ENCODE measurements at regions not wholly inside any gene's neighbourhood (a gene's known extent, or its start where the extent isn't known, plus 50 kb on each side); places are given as distances from the start of the nearest gene placed in this dataset.

DNA sequence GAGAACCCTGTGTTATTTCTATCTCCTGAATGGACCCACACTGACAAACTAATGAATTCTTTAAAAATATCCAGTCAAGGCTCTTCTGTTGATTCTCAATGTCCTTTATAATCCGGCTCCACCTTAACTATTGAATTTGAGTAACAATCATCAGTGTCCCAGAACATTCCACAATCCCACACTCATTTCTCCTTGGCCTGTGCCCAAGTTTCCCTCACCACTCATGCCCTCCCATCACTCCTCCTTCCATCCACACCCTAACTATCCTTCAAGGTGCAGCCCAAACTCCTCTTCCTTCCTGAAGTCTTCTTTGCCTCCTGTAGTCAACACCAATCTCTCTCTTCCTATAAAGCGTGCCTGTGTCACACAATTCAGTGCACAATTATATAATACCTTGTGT is 106.1 kb downstream of the NUDT12 start:
- no peaks in the 10 kb centered on the region for H3K4me1 ChIP-seq

DNA sequence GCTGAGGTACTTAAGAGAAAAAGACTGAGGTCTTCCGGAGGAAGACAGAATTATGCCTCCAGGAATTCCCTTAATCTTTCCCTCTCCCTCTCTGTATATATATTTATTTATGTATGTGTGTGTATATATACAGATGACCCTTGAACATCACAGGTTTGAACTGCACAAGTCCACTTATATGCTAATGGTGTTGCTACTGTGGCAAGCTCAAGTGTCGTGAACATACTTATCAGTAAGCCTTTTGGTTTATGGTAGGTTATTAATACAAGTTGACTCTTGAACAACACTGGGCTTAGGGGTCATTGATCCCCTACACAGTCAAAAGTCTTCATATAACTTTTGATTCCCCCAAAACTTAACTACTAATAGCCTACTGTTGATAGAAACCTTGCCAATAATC is 106.8 kb downstream of the NUDT12 start:
- TF ChIP-seq POLR2A (IDR thresholded peaks at IDR 0.05) (no peak), POLR2AphosphoS5 (IDR thresholded peaks at IDR 0.05; ENCODE audit: insufficient read depth in 1 of 2, low read depth in 1 of 2) (no peak)
- TF ChIP-seq, protein P1, sequence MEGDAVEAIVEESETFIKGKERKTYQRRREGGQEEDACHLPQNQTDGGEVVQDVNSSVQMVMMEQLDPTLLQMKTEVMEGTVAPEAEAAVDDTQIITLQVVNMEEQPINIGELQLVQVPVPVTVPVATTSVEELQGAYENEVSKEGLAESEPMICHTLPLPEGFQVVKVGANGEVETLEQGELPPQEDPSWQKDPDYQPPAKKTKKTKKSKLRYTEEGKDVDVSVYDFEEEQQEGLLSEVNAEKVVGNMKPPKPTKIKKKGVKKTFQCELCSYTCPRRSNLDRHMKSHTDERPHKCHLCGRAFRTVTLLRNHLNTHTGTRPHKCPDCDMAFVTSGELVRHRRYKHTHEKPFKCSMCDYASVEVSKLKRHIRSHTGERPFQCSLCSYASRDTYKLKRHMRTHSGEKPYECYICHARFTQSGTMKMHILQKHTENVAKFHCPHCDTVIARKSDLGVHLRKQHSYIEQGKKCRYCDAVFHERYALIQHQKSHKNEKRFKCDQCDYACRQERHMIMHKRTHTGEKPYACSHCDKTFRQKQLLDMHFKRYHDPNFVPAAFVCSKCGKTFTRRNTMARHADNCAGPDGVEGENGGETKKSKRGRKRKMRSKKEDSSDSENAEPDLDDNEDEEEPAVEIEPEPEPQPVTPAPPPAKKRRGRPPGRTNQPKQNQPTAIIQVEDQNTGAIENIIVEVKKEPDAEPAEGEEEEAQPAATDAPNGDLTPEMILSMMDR (IDR thresholded peaks at IDR 0.05) = no peak
- no peaks in the 10 kb centered on the region for H3K9me3 ChIP-seq
- DNase-seq (ENCODE audit: extremely low spot score in 2 of 2) = no peak
- H3K4me3 ChIP-seq = no peak overlapping the region
- no peaks in the 10 kb centered on the region for H3K36me3 ChIP-seq
- H3K27ac ChIP-seq = no peak overlapping the region
- intact Hi-C loops (cut with DNase I) = no loop called here
- H3K27me3 ChIP-seq = no peaks in the 10 kb centered on the region
- H3K4me1 ChIP-seq = no peaks in the 10 kb centered on the region

More for the DNA sequence above, 106.1 kb downstream of the NUDT12 start:
- no peak for DNase-seq (ENCODE audit: extremely low spot score in 2 of 2)
- Histone ChIP-seq H3K9me3 (no peaks in the 10 kb centered on the region), H3K27ac (no peak overlapping the region), H3K4me3 (no peak overlapping the region), H3K36me3 (no peaks in the 10 kb centered on the region), H3K27me3 (no peaks in the 10 kb centered on the region)
- TF ChIP-seq POLR2AphosphoS5 (IDR thresholded peaks at IDR 0.05; ENCODE audit: insufficient read depth in 1 of 2, low read depth in 1 of 2) = no peak
- TF ChIP-seq POLR2A (IDR thresholded peaks at IDR 0.05) = no peak
- TF ChIP-seq, protein P1 (IDR thresholded peaks at IDR 0.05) = no peak
- intact Hi-C loops (cut with DNase I) = no loop called here

DNA sequence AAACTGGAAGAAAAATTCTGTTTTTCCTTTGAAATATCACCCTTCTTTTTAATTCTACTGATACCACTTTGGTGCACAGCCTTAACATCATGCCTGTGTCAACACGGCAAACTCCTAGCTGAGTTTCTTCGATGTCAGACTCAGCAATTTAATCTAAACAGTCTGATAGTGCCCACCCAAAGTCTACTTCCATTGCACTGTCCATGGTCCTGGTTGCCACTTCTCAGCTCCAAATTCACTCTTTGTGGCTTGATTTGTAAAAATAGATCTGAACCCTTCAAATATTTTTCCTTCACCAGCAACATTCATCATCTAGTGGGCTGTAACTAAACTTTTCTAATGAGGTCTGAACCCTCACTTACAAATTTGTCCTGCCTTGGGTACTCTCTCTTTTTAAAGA is 107.8 kb downstream of the NUDT12 start:
- Histone ChIP-seq H3K4me1 (no peaks in the 10 kb centered on the region), H3K27ac (no peak overlapping the region), H3K36me3 (no peaks in the 10 kb centered on the region), H3K4me3 (no peak overlapping the region), H3K9me3 (no peaks in the 10 kb centered on the region), H3K27me3 (no peaks in the 10 kb centered on the region)
- intact Hi-C loops (cut with DNase I) = no loop called here
- no peak for DNase-seq (ENCODE audit: extremely low spot score in 2 of 2)
- TF ChIP-seq POLR2A (IDR thresholded peaks at IDR 0.05) (no peak), POLR2AphosphoS5 (IDR thresholded peaks at IDR 0.05; ENCODE audit: insufficient read depth in 1 of 2, low read depth in 1 of 2) (no peak)
- TF ChIP-seq, protein P1 (IDR thresholded peaks at IDR 0.05) = no peak

DNA sequence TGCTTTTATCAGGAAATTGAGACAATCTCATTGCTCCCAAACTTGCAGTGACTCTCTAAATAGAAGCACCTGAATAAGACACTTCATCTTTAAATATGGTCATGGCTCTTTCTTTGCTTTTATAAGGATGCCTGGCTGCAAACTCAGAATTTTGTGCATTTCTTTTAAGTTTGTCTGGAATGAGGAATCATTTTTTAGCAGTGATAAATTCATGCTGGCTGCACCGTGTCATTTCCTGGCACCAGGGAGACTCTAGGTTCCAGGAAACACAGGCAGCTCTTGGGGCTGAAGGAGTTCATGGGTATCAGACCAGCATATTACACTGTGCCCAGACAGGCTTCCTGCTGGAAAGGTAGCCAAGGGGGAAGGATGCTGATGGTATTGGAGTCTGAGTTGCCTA is 109.9 kb downstream of the NUDT12 start:
- no peaks in the 10 kb centered on the region for H3K4me1 ChIP-seq
- H3K36me3 ChIP-seq = no peaks in the 10 kb centered on the region
- intact Hi-C loops (cut with DNase I) = no loop called here
- no peaks in the 10 kb centered on the region for H3K27me3 ChIP-seq
- no peak overlapping the region for H3K27ac ChIP-seq
- TF ChIP-seq POLR2A (IDR thresholded peaks at IDR 0.05) (no peak), POLR2AphosphoS5 (IDR thresholded peaks at IDR 0.05; ENCODE audit: insufficient read depth in 1 of 2, low read depth in 1 of 2) (no peak)
- TF ChIP-seq, protein P1 (IDR thresholded peaks at IDR 0.05) = no peak
- no peak for DNase-seq (ENCODE audit: extremely low spot score in 2 of 2)
- no peak overlapping the region for H3K4me3 ChIP-seq
- no peaks in the 10 kb centered on the region for H3K9me3 ChIP-seq

DNA sequence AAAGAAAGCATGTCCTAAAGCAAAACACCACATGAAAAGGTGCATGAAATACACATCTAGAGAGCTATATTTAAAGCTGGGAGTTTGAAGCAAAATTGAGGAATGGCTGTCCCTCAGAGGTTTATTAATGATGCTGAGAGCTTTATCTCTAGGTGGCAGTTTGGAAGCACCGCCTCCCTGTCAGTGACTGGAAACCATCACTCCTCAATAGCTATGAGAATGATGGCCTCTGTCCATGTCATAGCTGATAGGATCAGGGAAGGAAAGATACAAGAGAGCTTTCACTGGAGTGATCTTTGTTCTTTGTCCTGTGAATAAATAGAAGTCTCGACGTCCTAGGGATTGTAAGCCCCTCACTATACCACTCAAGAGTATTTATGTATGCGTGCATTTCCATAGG is 110.5 kb downstream of the NUDT12 start:
- Histone ChIP-seq H3K27me3 (no peaks in the 10 kb centered on the region), H3K27ac (no peak overlapping the region), H3K4me3 (no peak overlapping the region), H3K36me3 (no peaks in the 10 kb centered on the region), H3K4me1 (no peaks in the 10 kb centered on the region), H3K9me3 (no peaks in the 10 kb centered on the region)
- intact Hi-C loops (cut with DNase I) = no loop called here
- DNase-seq (ENCODE audit: extremely low spot score in 2 of 2) = no peak
- TF ChIP-seq, protein P1 (IDR thresholded peaks at IDR 0.05) = no peak
- TF ChIP-seq POLR2A (IDR thresholded peaks at IDR 0.05) (no peak), POLR2AphosphoS5 (IDR thresholded peaks at IDR 0.05; ENCODE audit: insufficient read depth in 1 of 2, low read depth in 1 of 2) (no peak)
